IgD-negative memory B cell (primary cell): ENCODE measurements at regions not wholly inside any gene's neighbourhood (a gene's known extent, or its start where the extent isn't known, plus 50 kb on each side); places are given as distances from the start of the nearest gene placed in this dataset.
"Not testable (repeated sequence)": the region's sequence is repeated elsewhere in the genome, so short reads cannot be mapped to it uniquely, and the experiment has no call there.

Experiments
- H3K27ac Mint-ChIP-seq, 3 donors: one replicate each; pipeline ENCODE4 v1.8.0; 2020 to 2022; ENCODE audit warnings: mild to moderate bottlenecking in 3 of 3, mixed read lengths in 3 of 3, moderate library complexity in 1 of 3
- H3K27me3 Mint-ChIP-seq: one replicate; pipeline ENCODE4 v1.8.0; 2021; ENCODE audit warnings: mixed read lengths
- H3K36me3 Mint-ChIP-seq: one replicate; pipeline ENCODE4 v1.8.0; 2020; ENCODE audit warnings: mild to moderate bottlenecking, mixed read lengths
- H3K4me1 Mint-ChIP-seq, 3 donors: one replicate each; pipeline ENCODE4 v1.8.0; 2020 to 2022; ENCODE audit warnings: mixed read lengths in 3 of 3, mild to moderate bottlenecking in 1 of 3
- H3K4me3 Mint-ChIP-seq, 4 donors: one replicate each; pipeline ENCODE4 v1.8.0; 2020 to 2022; ENCODE audit warnings: mild to moderate bottlenecking in 4 of 4, mixed read lengths in 4 of 4, moderate library complexity in 3 of 4
- H3K9me3 Mint-ChIP-seq, 3 donors: one replicate each; pipeline ENCODE4 v1.8.0; 2020 to 2021; ENCODE audit warnings: mixed read lengths in 3 of 3, mild to moderate bottlenecking in 1 of 3

DNA sequence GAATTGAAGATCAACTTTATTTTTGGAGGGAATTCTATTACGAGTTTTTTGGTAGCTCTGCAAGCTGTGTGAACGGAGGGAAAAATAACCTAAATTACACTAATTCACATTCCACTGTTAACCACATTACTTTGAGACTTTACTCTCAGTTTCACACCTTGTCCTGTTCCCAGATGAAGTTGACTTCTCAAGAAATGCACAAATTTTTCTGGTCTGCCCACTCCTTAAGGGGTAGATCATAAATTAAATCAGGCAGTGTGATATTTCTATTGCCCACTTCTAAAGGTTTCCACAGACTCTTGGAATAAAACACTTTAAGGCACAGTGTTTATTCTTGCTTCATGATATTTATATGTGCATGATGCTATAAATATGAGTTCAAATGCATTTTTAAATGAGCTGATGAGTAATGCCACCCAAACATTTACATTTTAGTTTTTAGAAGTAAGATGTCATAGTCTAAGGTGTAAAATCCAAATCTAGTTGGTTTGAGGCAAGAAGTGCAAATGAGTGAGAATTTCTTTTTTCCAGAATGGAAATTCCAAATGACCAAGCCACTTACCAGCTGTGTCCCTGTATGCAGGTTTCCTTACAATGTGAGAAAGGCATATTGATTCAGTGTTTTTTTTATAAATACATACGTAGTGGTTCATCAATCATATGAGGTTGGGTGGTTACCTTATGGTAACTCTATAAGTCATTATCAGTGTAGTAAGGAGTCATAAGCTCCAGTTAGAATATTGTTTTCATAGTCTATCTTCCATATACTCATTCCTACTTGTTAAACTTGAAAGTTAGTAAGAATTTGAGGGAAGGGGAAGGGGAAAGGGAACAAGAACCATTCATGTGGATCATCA is 437.7 kb upstream of the MEF2C start:
- Mint-ChIP-seq H3K9me3 (no peaks in the 10 kb centered on the region), H3K27ac (no peak overlapping the region), H3K36me3 (peaks cover 3% of the 10 kb centered on the region), H3K4me3 (no peak overlapping the region), H3K4me1 (peaks cover 6 to 22% (median 8%) of the 10 kb centered on the region in 3 donors), H3K27me3 (no peaks in the 10 kb centered on the region)

DNA sequence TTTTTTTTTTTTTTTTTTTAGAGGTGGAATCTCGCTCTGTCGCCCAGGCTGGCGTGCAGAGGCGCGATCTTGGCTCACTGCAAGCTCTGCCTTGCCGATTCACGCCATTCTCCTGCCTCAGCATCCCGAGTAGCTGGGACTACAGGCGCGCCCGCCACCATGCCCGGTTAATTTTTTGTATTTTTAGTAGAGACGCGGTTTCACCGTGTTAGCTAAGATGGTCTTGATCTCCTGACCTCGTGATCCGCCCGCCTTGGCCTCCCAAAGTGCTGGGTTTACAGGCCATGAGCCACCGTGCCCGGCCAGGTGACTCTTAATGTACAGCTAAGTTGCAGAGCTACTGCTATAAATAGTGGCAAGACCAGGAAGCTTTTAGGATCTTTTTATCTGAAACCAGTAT is 434.9 kb upstream of the MEF2C start:
- H3K27me3 Mint-ChIP-seq, H3K9me3 Mint-ChIP-seq, H3K27ac Mint-ChIP-seq, H3K36me3 Mint-ChIP-seq, H3K4me3 Mint-ChIP-seq: not testable (repeated sequence)
- peaks cover 14 to 23% (median 20%) of the 10 kb centered on the region in 3 donors for H3K4me1 Mint-ChIP-seq

DNA sequence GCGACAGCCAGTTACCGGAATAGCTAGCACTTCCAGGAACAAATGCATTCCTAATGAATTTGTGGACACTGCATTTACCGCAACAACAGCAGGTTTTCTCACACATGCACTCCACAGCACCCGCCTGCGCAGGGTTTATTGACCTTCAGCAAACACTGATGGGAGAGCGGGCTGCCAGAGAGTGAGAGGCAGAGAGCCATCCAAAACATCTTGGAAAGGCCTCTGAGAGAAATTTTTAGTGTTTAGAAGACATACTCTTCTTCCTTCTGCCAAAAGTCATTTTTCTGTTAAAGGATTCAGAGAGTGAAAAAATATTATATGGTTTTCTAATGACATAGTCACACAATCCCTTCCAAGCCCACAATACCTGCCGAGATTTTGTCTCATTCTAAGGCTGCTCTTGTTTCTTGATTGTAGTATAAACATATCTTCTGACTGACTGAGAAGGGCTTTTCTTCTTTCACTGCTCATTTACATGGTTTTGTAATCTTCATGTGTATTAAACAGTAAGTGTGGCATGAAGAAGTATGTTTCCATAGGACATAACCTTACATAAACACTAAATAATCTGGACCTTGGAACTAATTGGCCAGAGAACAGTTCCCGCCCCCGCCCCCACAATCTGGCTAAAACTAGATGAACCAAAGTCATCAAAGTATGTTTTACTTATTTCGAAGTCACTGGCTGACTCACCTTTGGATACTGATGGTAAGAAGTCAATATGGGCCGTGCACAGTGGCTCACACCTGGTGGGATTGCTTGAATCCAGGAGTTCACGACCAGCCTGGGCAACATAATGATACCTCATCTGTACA is 432.5 kb upstream of the MEF2C start:
- H3K27ac Mint-ChIP-seq = no peak overlapping the region
- no peaks in the 10 kb centered on the region for H3K27me3 Mint-ChIP-seq
- no peaks in the 10 kb centered on the region for H3K9me3 Mint-ChIP-seq
- peaks cover 3% of the 10 kb centered on the region for H3K36me3 Mint-ChIP-seq
- peaks cover 14 to 20% (median 17%) of the 10 kb centered on the region in 3 donors for H3K4me1 Mint-ChIP-seq
- peak overlapping the region in 1 of 4 donors; percentile 49 for H3K4me3 Mint-ChIP-seq

GRCh38 chr5:89313804-89314588 is 431.0 kb upstream of the MEF2C start:
- Mint-ChIP-seq H3K9me3 (no peaks in the 10 kb centered on the region), H3K4me3 (peak overlapping the region in 2 of 4 donors; percentile 58 to 67), H3K27ac (peak overlapping the region; percentile 9 to 78 (median 57)), H3K27me3 (no peaks in the 10 kb centered on the region), H3K36me3 (peaks cover 3% of the 10 kb centered on the region), H3K4me1 (peaks cover 14 to 23% (median 22%) of the 10 kb centered on the region in 3 donors)

GRCh38 chr5:89313044-89313443 is 430.1 kb upstream of the MEF2C start:
- peak overlapping the region in 2 of 3 donors; percentile 46 to 57 for H3K27ac Mint-ChIP-seq
- no peaks in the 10 kb centered on the region for H3K27me3 Mint-ChIP-seq
- H3K9me3 Mint-ChIP-seq = no peaks in the 10 kb centered on the region
- H3K4me3 Mint-ChIP-seq = peak overlapping the region in 1 of 4 donors; percentile 56
- H3K36me3 Mint-ChIP-seq = peaks cover 3% of the 10 kb centered on the region
- peaks cover 12 to 26% (median 22%) of the 10 kb centered on the region in 3 donors for H3K4me1 Mint-ChIP-seq

- Mint-ChIP-seq H3K27ac (peak overlapping the region in 1 of 3 donors; percentile 34), H3K27me3 (no peaks in the 10 kb centered on the region), H3K9me3 (no peaks in the 10 kb centered on the region), H3K4me1 (peaks cover 11 to 27% (median 25%) of the 10 kb centered on the region in 3 donors), H3K36me3 (no peaks in the 10 kb centered on the region), H3K4me3 (peak overlapping the region in 1 of 4 donors; percentile 24)
These were observed 426.3 kb upstream of the MEF2C start for GRCh38 chr5:89309268-89309667.

DNA sequence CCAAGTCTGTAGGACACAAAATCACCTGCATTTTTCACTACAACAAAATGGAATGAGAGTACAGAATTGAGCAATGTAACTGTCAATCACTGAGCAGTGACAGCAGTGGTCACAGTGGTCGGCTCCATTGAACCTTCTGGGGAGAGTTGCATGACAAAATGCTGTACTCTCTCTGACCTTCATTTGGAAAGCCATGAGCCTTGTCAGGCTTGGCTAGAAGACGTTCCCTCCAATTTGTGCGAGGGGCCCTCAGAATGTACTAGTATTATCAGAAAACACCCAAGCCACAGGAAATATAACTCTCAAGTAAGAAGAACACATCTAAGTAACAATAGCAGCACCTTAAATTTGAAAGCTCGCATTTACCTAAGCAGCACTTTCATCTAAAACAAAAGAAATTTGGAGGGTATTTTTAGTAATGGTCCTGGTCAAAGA is 425.6 kb upstream of the MEF2C start:
- Mint-ChIP-seq H3K27me3 (no peaks in the 10 kb centered on the region), H3K27ac (peak overlapping the region in 1 of 3 donors; percentile 34), H3K4me3 (no peak overlapping the region), H3K4me1 (peaks cover 5 to 23% (median 19%) of the 10 kb centered on the region in 3 donors), H3K36me3 (no peaks in the 10 kb centered on the region), H3K9me3 (no peaks in the 10 kb centered on the region)

GRCh38 chr5:89307972-89308371 is 425.0 kb upstream of the MEF2C start:
- Mint-ChIP-seq H3K27me3 (no peaks in the 10 kb centered on the region), H3K4me1 (peaks cover 4 to 21% (median 15%) of the 10 kb centered on the region in 3 donors), H3K4me3 (no peak overlapping the region)

DNA sequence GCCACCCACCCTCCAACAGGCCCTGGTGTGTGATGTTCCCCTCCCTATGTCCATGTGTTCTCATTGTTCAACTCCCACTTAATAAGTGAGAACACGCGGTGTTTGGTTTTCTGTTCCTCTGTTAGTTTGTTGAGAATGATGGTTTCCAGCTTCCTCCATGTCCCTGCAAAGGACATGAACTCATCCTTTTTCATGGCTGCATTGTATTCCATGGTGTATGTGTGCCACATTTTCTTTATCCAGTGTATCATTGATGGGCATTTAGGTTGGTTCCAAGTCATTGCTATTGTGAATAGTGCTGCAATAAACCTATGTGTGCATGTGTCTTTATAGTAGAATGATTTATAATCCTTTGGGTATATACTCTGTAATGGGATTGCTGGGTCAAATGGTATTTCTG is 424.2 kb upstream of the MEF2C start:
- H3K27me3 Mint-ChIP-seq, H3K9me3 Mint-ChIP-seq, H3K36me3 Mint-ChIP-seq: not testable (repeated sequence)
- H3K4me3 Mint-ChIP-seq = peak overlapping the region in 1 of 4 donors; percentile 17
- peak overlapping the region in 1 of 3 donors; percentile 83 for H3K27ac Mint-ChIP-seq
- H3K4me1 Mint-ChIP-seq = peaks cover 6 to 26% (median 23%) of the 10 kb centered on the region in 3 donors

More at GRCh38 chr5:89307972-89308371, 425.0 kb upstream of the MEF2C start:
- peak overlapping the region in 1 of 3 donors; percentile 6 for H3K27ac Mint-ChIP-seq
- H3K36me3 Mint-ChIP-seq = no peaks in the 10 kb centered on the region
- H3K9me3 Mint-ChIP-seq = no peaks in the 10 kb centered on the region

DNA sequence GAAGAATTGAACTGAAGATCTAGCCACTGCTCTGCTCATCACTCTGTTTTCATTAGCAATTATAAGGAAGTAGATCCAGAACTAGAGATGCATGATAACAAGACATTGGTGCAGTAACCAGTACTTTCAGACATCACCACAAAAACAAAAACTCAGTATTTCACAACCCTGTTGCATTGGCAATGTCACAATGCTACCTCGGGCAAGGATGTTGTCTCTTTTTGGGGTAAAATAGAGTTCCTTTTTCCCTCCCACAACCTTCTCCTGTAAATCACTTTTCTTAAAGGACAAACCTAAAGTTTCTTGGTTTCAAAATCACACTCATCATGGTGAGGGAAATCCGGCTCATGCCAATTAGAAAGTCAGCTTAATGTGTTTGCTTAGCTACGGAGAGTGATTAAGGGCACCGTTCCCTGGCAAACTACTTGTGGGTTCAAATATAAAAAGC is 420.1 kb upstream of the MEF2C start:
- Mint-ChIP-seq H3K27ac (peak overlapping the region in 2 of 3 donors; percentile 25 to 55), H3K4me1 (peaks cover 17 to 35% (median 30%) of the 10 kb centered on the region in 3 donors), H3K36me3 (no peaks in the 10 kb centered on the region), H3K9me3 (no peaks in the 10 kb centered on the region), H3K4me3 (peak overlapping the region in 1 of 4 donors; percentile 81), H3K27me3 (no peaks in the 10 kb centered on the region)

DNA sequence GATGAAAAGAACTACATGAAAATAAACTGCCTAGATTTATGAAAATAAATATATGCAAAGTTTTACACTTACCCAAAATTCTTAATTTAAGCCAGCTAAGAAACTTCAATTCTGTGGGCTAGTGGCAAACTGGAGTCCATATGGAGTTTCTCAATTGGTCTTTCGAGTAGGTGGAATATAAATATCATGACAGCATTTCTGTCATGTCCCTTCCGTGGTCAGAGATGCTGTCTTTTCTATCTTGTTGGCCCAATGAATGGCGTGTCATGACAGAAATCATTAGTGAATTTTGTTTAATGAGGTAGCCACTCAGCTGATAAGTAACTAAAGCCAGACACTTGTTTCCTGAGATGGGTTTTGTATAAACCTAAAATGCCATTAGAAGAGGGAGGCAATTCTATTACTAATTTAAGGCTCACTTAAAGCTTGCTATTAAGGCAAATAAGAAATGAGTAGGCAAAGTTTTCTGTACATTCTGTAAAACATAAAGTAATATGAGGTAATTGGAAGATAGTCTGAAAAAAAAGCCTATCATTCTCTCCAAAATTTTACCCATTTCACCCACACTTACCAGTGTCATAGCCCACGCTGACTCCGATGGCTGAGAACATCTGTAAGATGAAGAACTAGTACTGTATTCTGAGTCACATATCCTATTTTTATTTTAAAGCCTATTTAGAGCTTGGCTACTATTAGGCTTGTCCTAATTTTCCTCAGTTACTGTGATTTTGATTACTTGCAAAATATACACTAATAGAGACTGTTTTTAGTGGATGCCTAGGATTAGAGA is 419.3 kb upstream of the MEF2C start:
- Mint-ChIP-seq H3K27me3 (no peaks in the 10 kb centered on the region), H3K4me3 (peak overlapping the region; percentile 74 to 81 (median 81)), H3K27ac (peak overlapping the region; percentile 1 to 79 (median 61)), H3K9me3 (no peaks in the 10 kb centered on the region), H3K4me1 (peaks cover 17 to 35% (median 30%) of the 10 kb centered on the region in 3 donors), H3K36me3 (no peaks in the 10 kb centered on the region)

DNA sequence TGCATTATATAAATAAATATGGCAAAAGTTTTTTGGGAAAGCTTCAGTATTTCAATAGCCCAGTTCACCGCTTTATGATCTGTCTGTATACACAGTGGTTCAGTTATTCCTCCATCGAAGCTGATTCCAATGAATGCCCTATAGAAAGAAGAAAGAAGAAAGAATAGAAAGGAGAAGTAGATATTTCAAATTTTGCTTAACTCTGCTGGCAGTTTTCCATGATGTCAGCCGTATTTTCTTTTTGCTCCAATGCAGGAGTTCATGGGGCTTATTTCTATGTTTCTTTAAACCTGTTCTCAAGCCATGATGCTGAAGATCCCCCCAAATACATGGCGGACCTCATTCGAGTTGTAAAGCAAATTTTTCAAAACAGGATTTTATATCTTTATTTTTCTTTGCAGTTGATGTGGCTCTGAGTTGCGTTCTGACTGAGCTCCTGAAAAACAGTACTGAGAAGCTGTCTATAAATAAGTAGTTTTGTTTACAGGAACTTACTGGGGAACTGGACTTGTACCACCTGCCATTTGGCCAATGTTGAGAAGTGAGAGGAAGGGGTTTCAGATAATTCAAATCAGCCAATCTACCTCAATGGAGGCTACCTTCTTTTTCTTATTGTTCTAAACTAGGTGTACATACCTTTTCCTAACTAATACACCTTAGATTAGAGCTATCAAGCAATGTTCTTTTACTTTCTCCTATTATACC is 418.5 kb upstream of the MEF2C start:
- peak overlapping the region; percentile 74 to 81 (median 81) for H3K4me3 Mint-ChIP-seq
- H3K27me3 Mint-ChIP-seq = no peaks in the 10 kb centered on the region
- H3K4me1 Mint-ChIP-seq = peaks cover 17 to 34% (median 30%) of the 10 kb centered on the region in 3 donors
- no peaks in the 10 kb centered on the region for H3K9me3 Mint-ChIP-seq
- H3K36me3 Mint-ChIP-seq = peaks cover under 1% of the 10 kb centered on the region
- peak overlapping the region; percentile 1 to 69 (median 61) for H3K27ac Mint-ChIP-seq

DNA sequence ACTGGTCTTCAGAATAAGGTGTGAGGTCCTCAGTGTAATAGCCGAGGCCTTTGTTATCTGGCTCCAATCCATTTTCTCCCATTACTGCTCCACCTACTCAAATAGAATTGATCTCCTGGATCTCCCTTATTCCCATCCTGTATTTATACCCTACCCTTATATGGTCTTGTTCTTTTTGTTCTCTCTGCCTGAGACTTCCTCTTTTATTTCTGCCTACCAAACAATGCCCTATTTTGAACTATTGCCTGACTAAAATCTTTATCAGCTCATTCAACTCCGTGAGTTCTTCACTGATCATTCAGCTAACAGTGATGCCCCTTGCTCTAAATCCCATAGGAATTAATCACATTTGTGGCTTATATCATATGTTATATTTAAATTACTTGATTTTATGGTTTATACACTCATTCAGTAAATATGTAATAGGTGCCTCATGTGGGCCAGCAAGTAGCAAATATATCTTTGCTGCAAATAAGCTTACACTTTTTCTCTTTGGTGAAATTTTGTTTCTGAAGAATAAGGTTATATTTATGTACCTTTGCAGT is 417.5 kb upstream of the MEF2C start:
- no peaks in the 10 kb centered on the region for H3K9me3 Mint-ChIP-seq
- H3K27me3 Mint-ChIP-seq = no peaks in the 10 kb centered on the region
- peaks cover 1% of the 10 kb centered on the region for H3K36me3 Mint-ChIP-seq
- no peak overlapping the region for H3K27ac Mint-ChIP-seq
- H3K4me3 Mint-ChIP-seq = peak overlapping the region in 2 of 4 donors; percentile 0 to 12
- H3K4me1 Mint-ChIP-seq = peaks cover 17 to 30% (median 23%) of the 10 kb centered on the region in 3 donors
